ENCODE measurements at regions not wholly inside any gene's neighbourhood (a gene's known extent, or its start where the extent isn't known, plus 50 kb on each side); places are given as distances from the start of the nearest gene placed in this dataset.
"Not testable (repeated sequence)": the region's sequence is repeated elsewhere in the genome, so short reads cannot be mapped to it uniquely, and the experiment has no call there.

GRCh38 chr14:19330678-19331077, 103.5 kb downstream of the POTEG start:
- TF ChIP-seq CTCF (IDR thresholded peaks at IDR 0.05 in 4 of 5, conservative IDR thresholded peaks at IDR 0.05 in 1 of 5); POLR2A (IDR thresholded peaks at IDR 0.05): not testable (repeated sequence)

All from gastrocnemius medialis (tissue), 4 donors.